Smooth muscle cell (in vitro differentiated cells): ENCODE measurements at regions not wholly inside any gene's neighbourhood (a gene's known extent, or its start where the extent isn't known, plus 50 kb on each side); places are given as distances from the start of the nearest gene placed in this dataset.
"Not testable (repeated sequence)": the region's sequence is repeated elsewhere in the genome, so short reads cannot be mapped to it uniquely, and the experiment has no call there.

Experiments
- DNase-seq: peaks from one replicate; lab custom pipeline; 2025; ENCODE audit not compliant: unreplicated experiment; lab: John Stamatoyannopoulos, UW
- H2AFZ ChIP-seq: fragments of 200-600 bp; sonication (generic); 2 replicates; pipeline ENCODE4 v1.6.0; 2016; ENCODE audit warnings: antibody characterized with exemption, low read depth, mild to moderate bottlenecking
- H3F3A ChIP-seq: fragments of 200-600 bp; sonication (generic); 2 replicates; pipeline ENCODE4 v1.6.0; 2017; ENCODE audit warnings: antibody characterized with exemption, low read depth
- H3K27ac ChIP-seq: fragments of 200-600 bp; sonication (generic); 2 replicates; pipeline ENCODE4 v1.5.1; 2016; ENCODE audit warnings: low read depth, mild to moderate bottlenecking
- H3K27me3 ChIP-seq: fragments of 200-600 bp; sonication (generic); 2 replicates; pipeline ENCODE4 v1.6.1; 2016; ENCODE audit warnings: low read depth, mild to moderate bottlenecking
- H3K36me3 ChIP-seq: fragments of 200-600 bp; sonication (generic); 2 replicates; pipeline ENCODE4 v1.5.1; 2016; ENCODE audit warnings: low read depth
- H3K4me1 ChIP-seq: fragments of 200-600 bp; sonication (generic); 2 replicates; pipeline ENCODE4 v1.5.1; 2016; ENCODE audit warnings: low read depth
- H3K4me2 ChIP-seq: fragments of 200-600 bp; sonication (generic); 2 replicates; pipeline ENCODE4 v1.6.0; 2016; ENCODE audit warnings: mild to moderate bottlenecking
- H3K4me3 ChIP-seq: fragments of 200-600 bp; sonication (generic); 2 replicates; pipeline ENCODE4 v1.5.1; 2016; ENCODE audit warnings: mild to moderate bottlenecking
- H3K79me2 ChIP-seq: fragments of 200-600 bp; sonication (generic); 2 replicates; pipeline ENCODE4 v1.6.0; 2016; ENCODE audit warnings: low read depth, mild to moderate bottlenecking
- H3K9ac ChIP-seq: fragments of 200-600 bp; sonication (generic); 2 replicates; pipeline ENCODE4 v1.6.0; 2016; ENCODE audit warnings: low read depth
- H3K9me3 ChIP-seq: fragments of 200-600 bp; sonication (generic); replicated peaks from 2 replicates; pipeline ENCODE4 v1.5.1; 2016; ENCODE audit warnings: low read depth
- H4K20me1 ChIP-seq: fragments of 200-600 bp; sonication (generic); 2 replicates; pipeline ENCODE4 v1.6.0; 2016; ENCODE audit warnings: low read depth
- WGBS: methylation state at CpG from one replicate; pipeline ENCODE4 v1.1.7; 2016; ENCODE audit warnings: low lambda C conversion rate; 5-methylcytosine and 5-hydroxymethylcytosine counted together
- TF ChIP-seq, protein P1 (sequence below): fragments of 200-600 bp; sonication (generic); IDR thresholded peaks from 2 replicates; pipeline ENCODE4 v1.5.1; 2017; ENCODE audit warnings: borderline replicate concordance, mild to moderate bottlenecking, antibody characterized with exemption; ENCODE audit not compliant: insufficient read depth, poor library complexity, severe bottlenecking

- Histone ChIP-seq H3K36me3 (no peaks in the 10 kb centered on the region), H3K79me2 (no peaks in the 10 kb centered on the region), H3K27me3 (no peaks in the 10 kb centered on the region), H3F3A (no peaks in the 10 kb centered on the region), H3K4me2 (no peak overlapping the region), H3K27ac (no peak overlapping the region), H3K9ac (no peak overlapping the region), H3K4me3 (no peak overlapping the region), H4K20me1 (no peaks in the 10 kb centered on the region), H3K9me3 (no peaks in the 10 kb centered on the region), H3K4me1 (no peaks in the 10 kb centered on the region), H2AFZ (no peak overlapping the region)
- WGBS, result 50% methylated on average over 2 of the region's 2 CpGs
- no peak for DNase-seq
- TF ChIP-seq, protein P1, sequence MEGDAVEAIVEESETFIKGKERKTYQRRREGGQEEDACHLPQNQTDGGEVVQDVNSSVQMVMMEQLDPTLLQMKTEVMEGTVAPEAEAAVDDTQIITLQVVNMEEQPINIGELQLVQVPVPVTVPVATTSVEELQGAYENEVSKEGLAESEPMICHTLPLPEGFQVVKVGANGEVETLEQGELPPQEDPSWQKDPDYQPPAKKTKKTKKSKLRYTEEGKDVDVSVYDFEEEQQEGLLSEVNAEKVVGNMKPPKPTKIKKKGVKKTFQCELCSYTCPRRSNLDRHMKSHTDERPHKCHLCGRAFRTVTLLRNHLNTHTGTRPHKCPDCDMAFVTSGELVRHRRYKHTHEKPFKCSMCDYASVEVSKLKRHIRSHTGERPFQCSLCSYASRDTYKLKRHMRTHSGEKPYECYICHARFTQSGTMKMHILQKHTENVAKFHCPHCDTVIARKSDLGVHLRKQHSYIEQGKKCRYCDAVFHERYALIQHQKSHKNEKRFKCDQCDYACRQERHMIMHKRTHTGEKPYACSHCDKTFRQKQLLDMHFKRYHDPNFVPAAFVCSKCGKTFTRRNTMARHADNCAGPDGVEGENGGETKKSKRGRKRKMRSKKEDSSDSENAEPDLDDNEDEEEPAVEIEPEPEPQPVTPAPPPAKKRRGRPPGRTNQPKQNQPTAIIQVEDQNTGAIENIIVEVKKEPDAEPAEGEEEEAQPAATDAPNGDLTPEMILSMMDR, result no peak
Observed at GRCh38 chr2:16973586-16974286, 308.1 kb upstream of the CYRIA start.

GRCh38 chr2:16972276-16972675 lies 306.6 kb upstream of the CYRIA start:
- DNase-seq, result no peak
- TF ChIP-seq, protein P1, result no peak
- no peaks in the 10 kb centered on the region for H3K4me1 ChIP-seq

GRCh38 chr2:16971722-16972234 lies 306.1 kb upstream of the CYRIA start:
- no peak for DNase-seq
- Histone ChIP-seq H3K27ac (no peak overlapping the region), H3F3A (no peaks in the 10 kb centered on the region), H3K27me3 (no peaks in the 10 kb centered on the region), H3K36me3 (no peaks in the 10 kb centered on the region), H3K79me2 (no peaks in the 10 kb centered on the region), H2AFZ (no peak overlapping the region), H3K9ac (no peak overlapping the region), H4K20me1 (no peaks in the 10 kb centered on the region), H3K4me3 (no peak overlapping the region), H3K4me1 (no peaks in the 10 kb centered on the region), H3K9me3 (no peaks in the 10 kb centered on the region), H3K4me2 (no peak overlapping the region)
- 84% methylated on average over 4 of the region's 4 CpGs for WGBS
- TF ChIP-seq, protein P1, result no peak

More at GRCh38 chr2:16972276-16972675, 306.6 kb upstream of the CYRIA start:
- WGBS, result 95% methylated on average over 1 of the region's 1 CpG
- H3K36me3 ChIP-seq, result no peaks in the 10 kb centered on the region
- no peak overlapping the region for H2AFZ ChIP-seq
- no peaks in the 10 kb centered on the region for H3K9me3 ChIP-seq
- H3K4me3 ChIP-seq, result no peak overlapping the region
- no peaks in the 10 kb centered on the region for H3K27me3 ChIP-seq
- no peaks in the 10 kb centered on the region for H3K79me2 ChIP-seq
- no peak overlapping the region for H3K4me2 ChIP-seq
- no peaks in the 10 kb centered on the region for H4K20me1 ChIP-seq
- H3F3A ChIP-seq, result no peaks in the 10 kb centered on the region
- no peak overlapping the region for H3K9ac ChIP-seq
- no peak overlapping the region for H3K27ac ChIP-seq

DNA sequence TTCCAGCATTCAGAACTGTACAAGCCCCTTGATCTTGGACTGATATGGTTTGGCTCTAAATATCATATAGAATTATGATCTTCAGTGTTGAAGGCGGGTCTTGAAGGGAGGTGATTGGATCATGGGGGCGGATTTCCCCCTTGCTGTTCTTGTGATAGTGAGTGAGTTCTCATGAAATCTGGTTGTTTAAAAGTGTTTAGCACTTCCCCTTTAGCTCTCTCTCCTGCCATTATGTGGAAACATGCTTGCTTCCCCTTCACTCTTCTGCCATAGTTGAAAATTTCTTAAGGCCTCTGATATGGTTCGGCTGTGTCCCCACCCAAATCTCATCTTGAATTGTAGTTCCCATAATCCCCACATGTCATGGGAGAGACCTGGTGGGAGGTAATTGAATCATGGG lies 305.3 kb upstream of the CYRIA start:
- not testable (repeated sequence) for H3K4me2 ChIP-seq, H3K36me3 ChIP-seq, H3K27ac ChIP-seq, H3K9ac ChIP-seq, H3K9me3 ChIP-seq, H3K4me1 ChIP-seq, H2AFZ ChIP-seq, H4K20me1 ChIP-seq, H3K4me3 ChIP-seq, DNase-seq, H3K27me3 ChIP-seq, H3K79me2 ChIP-seq, H3F3A ChIP-seq
- 96% methylated on average over 3 of the region's 3 CpGs for WGBS
